ENCODE measurements at regions not wholly inside any gene's neighbourhood (a gene's known extent, or its start where the extent isn't known, plus 50 kb on each side); places are given as distances from the start of the nearest gene placed in this dataset.

DNA sequence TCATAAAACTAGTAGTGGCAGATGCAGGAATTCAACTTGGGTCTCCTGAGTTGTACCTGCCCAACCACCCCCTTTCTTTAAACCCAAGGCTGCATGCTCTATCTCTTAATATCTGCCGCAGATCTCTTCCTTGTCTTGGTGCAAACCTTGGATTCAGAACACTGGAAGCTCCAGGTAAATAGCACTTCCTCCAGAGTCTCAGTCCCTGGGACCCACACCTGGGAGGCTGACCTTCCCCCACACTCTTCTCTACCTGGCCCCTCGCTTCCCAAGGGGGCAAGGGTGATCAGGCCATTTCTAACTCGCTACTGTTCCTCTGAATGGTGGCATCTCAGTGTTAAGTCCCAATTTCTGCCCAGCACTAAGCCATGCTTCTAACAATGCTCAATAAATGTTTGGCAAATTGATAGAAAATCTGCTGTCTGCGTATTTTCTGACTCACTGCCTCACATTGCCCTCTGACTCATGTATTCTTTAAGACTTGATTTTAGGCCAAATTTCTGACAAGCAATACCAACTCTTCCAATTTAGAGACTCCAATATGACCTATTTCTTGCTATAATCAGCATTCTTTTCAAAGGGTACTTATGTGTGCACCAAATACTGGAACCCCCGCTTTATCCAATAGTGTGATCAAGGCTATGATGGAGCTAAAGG is 68.0 kb upstream of the PPP1R3C start:
- TF ChIP-seq, protein P1, sequence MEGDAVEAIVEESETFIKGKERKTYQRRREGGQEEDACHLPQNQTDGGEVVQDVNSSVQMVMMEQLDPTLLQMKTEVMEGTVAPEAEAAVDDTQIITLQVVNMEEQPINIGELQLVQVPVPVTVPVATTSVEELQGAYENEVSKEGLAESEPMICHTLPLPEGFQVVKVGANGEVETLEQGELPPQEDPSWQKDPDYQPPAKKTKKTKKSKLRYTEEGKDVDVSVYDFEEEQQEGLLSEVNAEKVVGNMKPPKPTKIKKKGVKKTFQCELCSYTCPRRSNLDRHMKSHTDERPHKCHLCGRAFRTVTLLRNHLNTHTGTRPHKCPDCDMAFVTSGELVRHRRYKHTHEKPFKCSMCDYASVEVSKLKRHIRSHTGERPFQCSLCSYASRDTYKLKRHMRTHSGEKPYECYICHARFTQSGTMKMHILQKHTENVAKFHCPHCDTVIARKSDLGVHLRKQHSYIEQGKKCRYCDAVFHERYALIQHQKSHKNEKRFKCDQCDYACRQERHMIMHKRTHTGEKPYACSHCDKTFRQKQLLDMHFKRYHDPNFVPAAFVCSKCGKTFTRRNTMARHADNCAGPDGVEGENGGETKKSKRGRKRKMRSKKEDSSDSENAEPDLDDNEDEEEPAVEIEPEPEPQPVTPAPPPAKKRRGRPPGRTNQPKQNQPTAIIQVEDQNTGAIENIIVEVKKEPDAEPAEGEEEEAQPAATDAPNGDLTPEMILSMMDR (IDR thresholded peaks at IDR 0.05; ENCODE audit: low read depth, low read length, poor library complexity, severe bottlenecking): no peak
- no peak for TF ChIP-seq EZH2phosphoT487 (IDR thresholded peaks at IDR 0.05; ENCODE audit: borderline replicate concordance, low read length)

Measured in DOHH2 (cell line).